Femur (tissue), 1 donor: ENCODE measurements at regions not wholly inside any gene's neighbourhood (a gene's known extent, or its start where the extent isn't known, plus 50 kb on each side); places are given as distances from the start of the nearest gene placed in this dataset.
A peak's percentile ranks its signal among the peaks of the same experiment; 100 is the strongest.

Experiments
- DNase-seq: peaks from one replicate; pipeline ENCODE4 v3.0.0-alpha.2; 2017

DNA sequence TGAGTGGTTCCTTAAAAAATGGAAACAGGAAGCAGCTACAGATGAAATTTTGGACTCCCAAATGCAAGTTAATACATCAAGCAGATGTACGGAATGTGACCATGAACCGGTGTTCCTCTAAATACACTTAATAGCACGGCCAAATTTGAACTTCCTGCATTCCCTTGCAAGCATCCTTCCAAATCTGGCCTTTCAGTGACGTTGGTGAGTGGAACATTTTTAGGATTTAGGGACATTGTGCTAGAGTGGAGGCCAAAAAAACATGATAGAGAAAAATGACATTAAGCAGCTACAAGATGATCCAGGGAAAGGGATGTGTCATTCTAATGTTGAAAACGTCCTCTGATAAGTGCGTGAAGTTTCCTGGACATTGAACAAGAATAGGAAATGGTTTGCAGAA is 62.1 kb downstream of the CTAGE1 start:
- DNase-seq, result no peak

- no peak for DNase-seq
These were observed 62.6 kb downstream of the CTAGE1 start for GRCh38 chr18:22355069-22355468.

GRCh38 chr18:22349966-22350365 is 67.7 kb downstream of the CTAGE1 start:
- no peak for DNase-seq

GRCh38 chr18:22349317-22349898 is 68.3 kb downstream of the CTAGE1 start:
- no peak for DNase-seq

DNA sequence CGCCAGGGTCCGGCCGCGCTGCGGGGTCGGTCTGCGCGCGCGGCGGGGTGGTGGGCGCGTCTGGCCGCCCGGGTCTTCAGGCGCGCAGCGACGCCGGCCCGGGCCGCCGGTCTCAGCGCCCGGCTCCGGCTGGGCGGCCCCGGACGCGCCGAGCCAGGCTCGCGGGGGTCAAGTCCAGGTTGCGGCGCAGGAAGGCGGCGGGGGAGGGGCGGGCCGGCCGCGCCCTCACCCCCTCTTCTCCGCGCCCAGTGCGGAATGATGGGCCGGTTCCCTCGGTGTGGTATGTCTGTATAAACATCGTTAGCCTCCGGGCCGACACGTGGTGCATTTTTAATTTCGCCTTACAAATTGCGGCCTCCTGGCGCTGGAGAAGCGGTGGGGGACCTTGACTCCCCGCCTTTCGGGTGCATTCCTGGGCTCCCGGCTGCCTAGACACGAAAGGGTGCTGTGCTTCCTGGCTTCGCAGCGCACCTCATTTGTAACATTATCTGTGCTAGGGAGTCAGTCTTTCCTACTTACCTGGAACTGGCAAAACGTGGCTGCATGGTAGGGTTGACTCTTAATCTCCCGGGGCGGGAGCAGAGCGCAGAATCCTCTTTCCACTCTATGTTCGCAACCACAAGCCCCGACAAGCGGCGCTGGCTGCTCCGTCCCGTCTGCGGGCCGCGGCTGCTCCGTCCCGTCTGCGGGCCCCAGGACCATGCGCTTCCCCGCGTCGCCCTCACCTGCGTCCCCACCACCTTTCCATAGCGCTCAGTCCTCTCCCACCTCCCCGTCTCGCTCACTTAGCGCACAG is 69.0 kb downstream of the CTAGE1 start:
- DNase-seq, result no peak

DNA sequence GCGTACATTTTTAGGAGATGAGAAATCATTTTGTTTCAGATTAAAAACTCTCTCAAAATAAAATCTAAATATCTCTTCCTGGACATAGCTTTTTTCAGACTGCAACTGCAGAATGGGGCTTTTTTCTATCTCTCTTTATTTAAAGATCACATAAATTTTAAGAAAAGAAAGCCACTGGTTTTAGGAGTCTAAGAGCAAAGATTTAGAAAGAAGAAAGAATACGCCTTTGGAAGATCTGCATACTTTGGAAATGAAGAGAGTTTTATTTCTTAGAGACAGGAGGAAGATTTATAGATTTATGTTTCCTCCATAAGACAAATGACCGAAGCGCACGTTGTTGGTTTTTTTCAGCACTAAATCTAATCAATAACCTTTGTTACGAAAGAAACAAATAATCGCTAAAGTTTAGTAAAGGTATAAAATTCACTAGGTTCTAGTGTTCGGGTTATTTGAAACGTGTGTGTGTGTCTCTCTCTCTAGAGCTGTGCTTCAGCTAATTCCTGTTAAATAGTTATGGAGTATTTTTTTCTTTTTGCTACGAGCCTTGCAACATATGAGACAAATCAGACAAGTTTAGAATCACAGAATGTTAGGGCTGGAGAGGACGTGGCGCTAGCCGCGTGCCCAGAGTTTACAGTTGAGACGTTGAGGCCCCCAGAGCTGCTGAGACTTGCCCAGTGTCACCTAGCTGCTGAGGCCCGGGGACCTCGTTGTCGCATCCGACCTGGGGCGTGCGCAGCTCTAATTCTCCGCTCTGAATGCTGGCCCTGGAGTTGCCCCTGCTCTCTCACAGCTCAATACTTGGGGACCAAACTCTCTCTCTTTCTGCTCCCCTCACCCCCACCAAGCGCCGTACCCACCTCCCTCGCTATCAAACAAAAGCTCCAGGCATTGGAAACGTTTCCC is 69.9 kb downstream of the CTAGE1 start:
- DNase-seq, result no peak

DNA sequence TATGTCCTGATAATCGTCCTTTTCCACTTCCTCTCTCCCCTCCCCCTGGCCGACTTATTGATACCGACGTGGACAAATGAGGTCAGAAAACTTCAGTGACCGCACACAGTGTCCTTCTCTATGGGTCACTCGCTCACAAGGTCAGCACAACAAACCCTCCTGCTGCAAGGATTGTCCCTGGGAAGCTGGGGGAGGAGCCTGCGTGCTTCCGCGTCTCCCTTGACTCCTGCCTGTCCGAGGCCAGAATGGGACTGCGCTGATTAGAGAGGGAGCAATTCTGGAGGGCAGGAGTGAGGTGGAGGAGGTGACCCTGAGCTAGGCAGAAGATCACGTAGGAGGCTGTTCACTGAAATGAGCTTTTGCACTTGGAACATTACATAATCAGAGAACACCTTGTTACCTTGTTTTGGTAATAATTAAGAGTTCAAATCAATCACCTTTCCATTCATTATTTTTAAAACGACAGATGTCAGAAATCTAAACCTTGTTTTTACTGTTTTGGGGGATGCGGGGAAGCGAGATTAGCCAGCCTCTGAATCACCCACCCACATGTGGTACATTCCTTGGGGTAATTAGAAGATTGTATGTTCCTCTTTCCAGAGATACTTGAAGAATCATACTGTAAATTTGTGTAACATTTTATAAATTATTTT is 70.6 kb downstream of the CTAGE1 start:
- DNase-seq, result no peak

GRCh38 chr18:22346401-22346952 is 71.2 kb downstream of the CTAGE1 start:
- DNase-seq, result peak; percentile 48

DNA sequence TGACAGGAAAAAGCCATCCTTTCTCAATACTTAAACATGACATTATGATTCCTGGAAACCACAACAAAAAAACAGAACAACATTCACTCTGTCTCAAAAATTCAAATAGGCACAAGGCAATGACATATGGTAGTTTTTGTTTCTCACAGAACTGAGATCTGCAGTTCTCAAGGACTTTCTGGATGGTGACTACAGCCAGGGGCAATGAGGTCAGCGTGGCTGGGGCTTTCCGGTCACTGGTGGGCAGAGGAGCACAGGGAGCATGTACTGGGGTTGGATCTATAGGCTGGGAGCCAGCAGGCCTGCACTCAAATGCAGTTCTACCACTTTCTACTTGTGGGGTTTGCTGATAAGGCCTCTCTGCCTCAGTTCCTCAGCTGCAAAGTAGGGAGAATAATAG is 72.0 kb downstream of the CTAGE1 start:
- DNase-seq, result no peak

- DNase-seq, result no peak
These were observed 72.6 kb downstream of the CTAGE1 start for GRCh38 chr18:22344908-22345670.

DNA sequence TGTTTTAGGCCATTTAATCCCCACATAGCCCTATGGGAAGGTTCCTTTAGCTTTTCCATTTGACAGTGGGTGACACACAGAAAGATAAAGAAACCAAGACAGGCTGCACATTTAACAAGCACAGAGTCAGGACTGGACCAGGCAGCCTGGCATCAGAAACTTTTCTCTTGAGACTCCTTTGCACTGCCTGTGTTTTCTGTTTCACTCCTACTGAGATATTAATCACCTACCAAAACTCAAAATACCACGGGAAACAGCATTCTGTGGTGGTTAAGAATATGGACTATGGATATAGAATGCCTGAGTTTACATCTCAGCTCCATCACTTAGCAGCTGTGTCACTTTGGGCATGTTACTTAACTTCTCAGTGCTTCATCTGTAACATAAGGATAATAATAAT is 73.3 kb downstream of the CTAGE1 start:
- no peak for DNase-seq

GRCh38 chr18:22343613-22344012 is 74.1 kb downstream of the CTAGE1 start:
- DNase-seq, result no peak

- no peak for DNase-seq
These were observed 75.1 kb downstream of the CTAGE1 start for GRCh38 chr18:22342625-22343024.

DNA sequence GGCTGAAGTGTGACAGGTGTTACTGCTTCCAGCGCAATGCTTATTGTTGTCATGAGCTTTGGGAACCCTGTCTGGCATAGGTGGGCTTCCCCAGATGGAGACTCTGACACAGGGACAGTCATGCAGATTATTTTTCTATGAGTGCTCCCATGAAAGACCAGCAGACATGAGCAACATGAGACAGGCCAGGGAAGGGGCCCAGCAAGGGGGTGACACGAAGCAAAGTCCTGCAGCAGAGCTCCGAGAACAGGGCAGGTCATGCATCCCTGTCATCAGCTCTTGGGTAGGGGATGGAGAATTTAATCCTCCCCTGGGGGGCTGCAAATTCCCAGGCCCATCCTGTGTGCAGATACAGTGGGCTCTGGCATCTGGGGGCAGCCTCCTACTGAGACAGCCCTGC is 77.4 kb downstream of the CTAGE1 start:
- DNase-seq, result no peak

GRCh38 chr18:22339913-22340312 is 77.8 kb downstream of the CTAGE1 start:
- no peak for DNase-seq

- no peak for DNase-seq
These were observed 79.9 kb downstream of the CTAGE1 start for GRCh38 chr18:22337833-22338232.

DNA sequence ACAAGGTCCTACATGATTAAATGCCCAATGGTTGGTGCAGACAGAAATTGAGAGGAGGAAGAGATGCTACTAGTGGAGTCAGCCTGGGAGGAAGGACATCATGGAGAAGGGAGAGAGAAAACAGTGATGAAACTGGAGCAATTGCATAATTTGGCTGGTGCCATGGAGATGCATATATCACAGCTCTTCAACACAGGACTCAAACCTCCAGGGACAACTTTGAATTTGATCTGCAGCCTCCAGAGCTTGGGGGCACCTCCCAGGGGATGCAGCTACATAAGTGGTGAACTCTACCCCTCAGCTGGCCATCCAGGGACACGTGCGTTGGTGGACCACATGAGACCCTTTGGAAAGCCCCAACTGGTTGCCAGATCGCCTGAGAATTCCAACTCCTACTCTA is 80.4 kb downstream of the CTAGE1 start:
- no peak for DNase-seq

GRCh38 chr18:22336406-22336805 is 81.3 kb downstream of the CTAGE1 start:
- no peak for DNase-seq

- no peak for DNase-seq
These were observed 82.0 kb downstream of the CTAGE1 start for GRCh38 chr18:22335731-22336198.

DNA sequence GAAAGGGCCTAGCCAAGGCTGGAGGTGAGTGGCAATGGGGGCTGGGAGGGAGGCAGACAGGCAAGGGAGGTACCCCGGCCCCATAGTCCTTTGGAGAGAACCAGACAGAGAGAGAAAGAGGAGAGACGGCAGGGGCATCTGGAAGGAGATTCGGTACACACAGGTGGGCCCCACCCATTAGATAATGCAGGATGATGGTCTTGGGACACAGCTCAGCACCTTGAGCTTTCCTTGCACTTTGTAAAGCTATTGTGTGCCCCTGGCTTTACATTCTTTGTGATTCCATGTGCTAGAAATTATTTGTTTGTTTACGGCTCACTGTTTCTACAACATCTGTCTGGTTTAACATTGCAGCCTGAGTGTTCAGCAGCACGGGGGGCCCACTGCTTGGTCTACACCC is 83.1 kb downstream of the CTAGE1 start:
- DNase-seq, result no peak

- DNase-seq, result no peak
These were observed 85.1 kb downstream of the CTAGE1 start for GRCh38 chr18:22332590-22332989.

- DNase-seq, result no peak
These were observed 87.2 kb downstream of the CTAGE1 start for GRCh38 chr18:22330508-22330907.
